ENCODE measurements at regions not wholly inside any gene's neighbourhood (a gene's known extent, or its start where the extent isn't known, plus 50 kb on each side); places are given as distances from the start of the nearest gene placed in this dataset.

- TF ChIP-seq ZBTB7A (IDR thresholded peaks at IDR 0.05; ENCODE audit: low read depth) (no peak), CREB1 (IDR thresholded peaks at IDR 0.05; ENCODE audit: low read depth) (no peak), YY1 (IDR thresholded peaks at IDR 0.05; ENCODE audit: low read depth) (no peak), TEAD4 (IDR thresholded peaks at IDR 0.05) (peak; percentile 75), TCF12 (IDR thresholded peaks at IDR 0.05; ENCODE audit: low read depth) (peak; percentile 94), USF1 (IDR thresholded peaks at IDR 0.05) (no peak), EP300 (IDR thresholded peaks at IDR 0.05; ENCODE audit: borderline replicate concordance) (peak; percentile 93)
- TF ChIP-seq, protein P1, sequence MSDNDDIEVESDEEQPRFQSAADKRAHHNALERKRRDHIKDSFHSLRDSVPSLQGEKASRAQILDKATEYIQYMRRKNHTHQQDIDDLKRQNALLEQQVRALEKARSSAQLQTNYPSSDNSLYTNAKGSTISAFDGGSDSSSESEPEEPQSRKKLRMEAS (IDR thresholded peaks at IDR 0.05), result no peak
These were observed 1352.5 kb downstream of the UQCRFS1 start for GRCh38 chr19:27860309-27860934.

Measured in Ishikawa (cell line).